ENCODE measurements at regions not wholly inside any gene's neighbourhood (a gene's known extent, or its start where the extent isn't known, plus 50 kb on each side); places are given as distances from the start of the nearest gene placed in this dataset.

DNA sequence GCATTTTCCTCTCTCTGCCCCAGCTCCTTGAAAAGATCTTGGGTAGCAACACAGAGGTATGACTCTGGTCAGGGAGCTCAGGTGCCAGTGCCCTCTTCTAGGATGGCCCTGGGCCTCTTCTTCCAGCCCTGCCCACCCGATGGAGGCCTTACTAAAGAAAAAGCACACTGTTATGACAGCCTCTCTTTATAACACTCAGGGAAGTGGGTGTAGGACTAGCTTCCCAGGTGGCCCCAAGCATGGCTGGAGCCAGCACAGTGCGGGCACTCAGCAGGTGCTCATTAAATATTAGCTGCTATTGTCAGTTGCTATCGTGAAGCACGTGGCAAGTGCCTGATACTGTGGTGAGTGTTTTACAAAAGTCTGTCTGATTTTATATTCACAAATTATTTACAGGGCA is 127.2 kb upstream of the B3GAT1 start:
- no peaks in the 10 kb centered on the region for H4K20me1 ChIP-seq (ENCODE audit: control insufficient read depth, extremely low read depth, insufficient read depth, low read length)
- H3K9ac ChIP-seq (ENCODE audit: insufficient read depth, low read length) = no peak overlapping the region
- H3K79me2 ChIP-seq (ENCODE audit: control insufficient read depth, insufficient read depth, low read length) = no peaks in the 10 kb centered on the region
- TF ChIP-seq, protein P1, sequence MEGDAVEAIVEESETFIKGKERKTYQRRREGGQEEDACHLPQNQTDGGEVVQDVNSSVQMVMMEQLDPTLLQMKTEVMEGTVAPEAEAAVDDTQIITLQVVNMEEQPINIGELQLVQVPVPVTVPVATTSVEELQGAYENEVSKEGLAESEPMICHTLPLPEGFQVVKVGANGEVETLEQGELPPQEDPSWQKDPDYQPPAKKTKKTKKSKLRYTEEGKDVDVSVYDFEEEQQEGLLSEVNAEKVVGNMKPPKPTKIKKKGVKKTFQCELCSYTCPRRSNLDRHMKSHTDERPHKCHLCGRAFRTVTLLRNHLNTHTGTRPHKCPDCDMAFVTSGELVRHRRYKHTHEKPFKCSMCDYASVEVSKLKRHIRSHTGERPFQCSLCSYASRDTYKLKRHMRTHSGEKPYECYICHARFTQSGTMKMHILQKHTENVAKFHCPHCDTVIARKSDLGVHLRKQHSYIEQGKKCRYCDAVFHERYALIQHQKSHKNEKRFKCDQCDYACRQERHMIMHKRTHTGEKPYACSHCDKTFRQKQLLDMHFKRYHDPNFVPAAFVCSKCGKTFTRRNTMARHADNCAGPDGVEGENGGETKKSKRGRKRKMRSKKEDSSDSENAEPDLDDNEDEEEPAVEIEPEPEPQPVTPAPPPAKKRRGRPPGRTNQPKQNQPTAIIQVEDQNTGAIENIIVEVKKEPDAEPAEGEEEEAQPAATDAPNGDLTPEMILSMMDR (conservative IDR thresholded peaks at IDR 0.05 in 1 of 2, IDR thresholded peaks at IDR 0.05 in 1 of 2; ENCODE audit: low read depth in 1 of 2, low read length in 2 of 2) = no peak
- no peak for TF ChIP-seq EZH2 (IDR thresholded peaks at IDR 0.05; ENCODE audit: low read length, missing control alignments)
- H3K4me2 ChIP-seq (ENCODE audit: extremely low read depth, insufficient read depth, low read length) = no peak overlapping the region
- no peak for DNase-seq (ENCODE audit: low read depth in 2 of 2)
- H2AFZ ChIP-seq (ENCODE audit: low read length) = no peak overlapping the region
- H3K4me3 ChIP-seq (replicated peaks in 1 of 4; ENCODE audit: control extremely low read depth in 1 of 4, insufficient read depth in 1 of 4, low read depth in 3 of 4, low read length in 4 of 4) = no peak overlapping the region
- no peaks in the 10 kb centered on the region for H3K27me3 ChIP-seq (ENCODE audit: control insufficient read depth, insufficient read depth, low read length)
- H3K4me1 ChIP-seq (ENCODE audit: control insufficient read depth, extremely low read depth, insufficient read depth, low read length) = no peaks in the 10 kb centered on the region
- no peaks in the 10 kb centered on the region for H3K9me3 ChIP-seq (ENCODE audit: control insufficient read depth, insufficient read depth, low read depth, low read length)
- no peaks in the 10 kb centered on the region for H3K36me3 ChIP-seq (ENCODE audit: control insufficient read depth, insufficient read depth, low read length)
- H3K27ac ChIP-seq (ENCODE audit: insufficient read depth, low read length) = no peak overlapping the region

DNA sequence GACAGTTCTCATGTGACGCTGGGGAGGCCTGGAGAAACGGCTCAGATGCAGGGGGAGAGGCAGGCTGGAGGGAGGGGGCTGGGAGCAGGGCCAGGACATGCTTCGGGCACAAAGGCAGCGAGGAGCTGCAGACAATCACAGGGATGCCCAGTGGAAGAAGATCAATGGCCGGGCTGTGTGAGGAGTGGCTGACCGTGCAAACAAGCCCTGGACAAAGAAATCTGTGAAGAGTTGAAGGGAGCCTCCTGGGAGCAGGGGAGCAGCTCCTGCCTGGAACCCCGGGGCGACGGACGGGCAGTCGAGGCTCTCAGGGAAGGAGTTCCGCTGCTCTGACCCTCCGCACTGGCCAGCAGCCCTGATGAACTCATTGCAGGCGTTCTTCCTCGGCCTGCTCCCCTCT is 126.7 kb upstream of the B3GAT1 start:
- H3K27ac ChIP-seq (ENCODE audit: insufficient read depth, low read length) = no peak overlapping the region
- no peaks in the 10 kb centered on the region for H4K20me1 ChIP-seq (ENCODE audit: control insufficient read depth, extremely low read depth, insufficient read depth, low read length)
- no peak overlapping the region for H3K9ac ChIP-seq (ENCODE audit: insufficient read depth, low read length)
- TF ChIP-seq EZH2 (IDR thresholded peaks at IDR 0.05; ENCODE audit: low read length, missing control alignments) = no peak
- TF ChIP-seq, protein P1 (conservative IDR thresholded peaks at IDR 0.05 in 1 of 2, IDR thresholded peaks at IDR 0.05 in 1 of 2; ENCODE audit: low read depth in 1 of 2, low read length in 2 of 2) = no peak
- no peaks in the 10 kb centered on the region for H3K36me3 ChIP-seq (ENCODE audit: control insufficient read depth, insufficient read depth, low read length)
- H3K79me2 ChIP-seq (ENCODE audit: control insufficient read depth, insufficient read depth, low read length) = no peaks in the 10 kb centered on the region
- no peaks in the 10 kb centered on the region for H3K9me3 ChIP-seq (ENCODE audit: control insufficient read depth, insufficient read depth, low read depth, low read length)
- H2AFZ ChIP-seq (ENCODE audit: low read length) = no peak overlapping the region
- no peaks in the 10 kb centered on the region for H3K4me1 ChIP-seq (ENCODE audit: control insufficient read depth, extremely low read depth, insufficient read depth, low read length)
- no peak overlapping the region for H3K4me2 ChIP-seq (ENCODE audit: extremely low read depth, insufficient read depth, low read length)
- H3K27me3 ChIP-seq (ENCODE audit: control insufficient read depth, insufficient read depth, low read length) = no peaks in the 10 kb centered on the region
- no peak overlapping the region for H3K4me3 ChIP-seq (replicated peaks in 1 of 4; ENCODE audit: control extremely low read depth in 1 of 4, insufficient read depth in 1 of 4, low read depth in 3 of 4, low read length in 4 of 4)
- DNase-seq (ENCODE audit: low read depth in 2 of 2) = no peak

DNA sequence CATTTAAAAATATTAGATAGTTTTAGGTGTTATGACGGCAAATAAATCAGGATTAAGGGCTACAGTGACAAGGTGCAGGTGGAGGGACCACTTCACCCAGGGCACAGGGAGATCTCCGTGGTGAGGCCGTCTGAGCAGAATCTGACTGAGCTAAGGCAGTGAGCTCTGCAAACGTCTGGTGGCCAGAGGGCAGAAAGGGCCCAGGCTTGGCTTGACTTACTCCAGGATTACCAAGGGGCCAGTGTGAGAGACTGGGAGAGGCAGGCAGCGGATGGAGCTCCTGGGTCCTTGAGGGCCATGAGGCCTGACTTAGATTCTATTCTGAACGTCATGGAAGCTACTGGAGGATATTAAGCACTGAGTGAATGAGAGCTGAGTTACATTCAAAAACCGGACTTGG is 125.9 kb upstream of the B3GAT1 start:
- Histone ChIP-seq H3K9ac (ENCODE audit: insufficient read depth, low read length) (no peak overlapping the region), H4K20me1 (ENCODE audit: control insufficient read depth, extremely low read depth, insufficient read depth, low read length) (no peaks in the 10 kb centered on the region), H3K4me1 (ENCODE audit: control insufficient read depth, extremely low read depth, insufficient read depth, low read length) (no peaks in the 10 kb centered on the region), H3K27ac (ENCODE audit: insufficient read depth, low read length) (no peak overlapping the region), H2AFZ (ENCODE audit: low read length) (no peak overlapping the region), H3K27me3 (ENCODE audit: control insufficient read depth, insufficient read depth, low read length) (no peaks in the 10 kb centered on the region), H3K4me3 (replicated peaks in 1 of 4; ENCODE audit: control extremely low read depth in 1 of 4, insufficient read depth in 1 of 4, low read depth in 3 of 4, low read length in 4 of 4) (no peak overlapping the region), H3K4me2 (ENCODE audit: extremely low read depth, insufficient read depth, low read length) (no peak overlapping the region), H3K9me3 (ENCODE audit: control insufficient read depth, insufficient read depth, low read depth, low read length) (no peaks in the 10 kb centered on the region), H3K36me3 (ENCODE audit: control insufficient read depth, insufficient read depth, low read length) (no peaks in the 10 kb centered on the region), H3K79me2 (ENCODE audit: control insufficient read depth, insufficient read depth, low read length) (no peaks in the 10 kb centered on the region)
- no peak for DNase-seq (ENCODE audit: low read depth in 2 of 2)
- TF ChIP-seq, protein P1 (conservative IDR thresholded peaks at IDR 0.05 in 1 of 2, IDR thresholded peaks at IDR 0.05 in 1 of 2; ENCODE audit: low read depth in 1 of 2, low read length in 2 of 2) = no peak
